ENCODE measurements at regions not wholly inside any gene's neighbourhood (a gene's known extent, or its start where the extent isn't known, plus 50 kb on each side); places are given as distances from the start of the nearest gene placed in this dataset.

GRCh38 chr19:31959527-31960018 is 385.8 kb upstream of the ZNF507 start:
- H3K79me2 ChIP-seq (ENCODE audit: insufficient read depth): no peaks in the 10 kb centered on the region
- ChIA-PET POLR2A (no interaction called here), CTCF (interaction anchor here (0.7 to 0.9 kb wide), 2 partner anchors 44 to 272 kb away, joined by 3 read pairs; no protein-coding TSS in a partner anchor)
- no peaks in the 10 kb centered on the region for H3K27me3 ChIP-seq (ENCODE audit: insufficient read depth)
- no peaks in the 10 kb centered on the region for H3K9me3 ChIP-seq
- H3K4me3 ChIP-seq (ENCODE audit: low read depth in 2 of 2, low read length in 1 of 2): no peak overlapping the region
- no peak overlapping the region for H3K4me2 ChIP-seq
- no peak overlapping the region for H2AFZ ChIP-seq (ENCODE audit: low read depth)
- DNase-seq: no peak
- TF ChIP-seq REST (IDR thresholded peaks at IDR 0.05; ENCODE audit: low read depth, low read length) (no peak), FOXM1 (IDR thresholded peaks at IDR 0.05; ENCODE audit: low read depth) (no peak), ELF1 (IDR thresholded peaks at IDR 0.05) (no peak), MAX (IDR thresholded peaks at IDR 0.05; ENCODE audit: low read depth) (no peak), NFIC (IDR thresholded peaks at IDR 0.05; ENCODE audit: borderline replicate concordance) (no peak), TAF1 (IDR thresholded peaks at IDR 0.05; ENCODE audit: borderline replicate concordance, low read depth, low read length) (no peak), JUND (IDR thresholded peaks at IDR 0.05) (no peak)
- H3F3A ChIP-seq (replicated peaks; ENCODE audit: insufficient read depth): no peaks in the 10 kb centered on the region
- no peaks in the 10 kb centered on the region for H3K4me1 ChIP-seq (ENCODE audit: control insufficient read depth in 1 of 2, insufficient read depth in 2 of 2, low read depth in 1 of 2, low read length in 1 of 2)
- no peaks in the 10 kb centered on the region for H3K9me2 ChIP-seq
- no peak overlapping the region for H3K9ac ChIP-seq
- H4K20me1 ChIP-seq (ENCODE audit: insufficient read depth): no peaks in the 10 kb centered on the region
- no peaks in the 10 kb centered on the region for H3K36me3 ChIP-seq (replicated peaks in 1 of 2; ENCODE audit: control insufficient read depth in 1 of 2, insufficient read depth in 2 of 2, low read length in 1 of 2)
- no peak overlapping the region for H3K27ac ChIP-seq (ENCODE audit: low read depth in 2 of 2, low read length in 1 of 2)
- 40% methylated on average over 12 of the region's 15 CpGs for WGBS (ENCODE audit: low lambda C conversion rate)

- no peaks in the 10 kb centered on the region for H3K36me3 ChIP-seq (replicated peaks in 1 of 2; ENCODE audit: control insufficient read depth in 1 of 2, insufficient read depth in 2 of 2, low read length in 1 of 2)
- H3F3A ChIP-seq (replicated peaks; ENCODE audit: insufficient read depth): no peaks in the 10 kb centered on the region
- H3K4me2 ChIP-seq: no peak overlapping the region
- no peak overlapping the region for H3K27ac ChIP-seq (ENCODE audit: low read depth in 2 of 2, low read length in 1 of 2)
- no peak overlapping the region for H3K4me3 ChIP-seq (ENCODE audit: low read depth in 2 of 2, low read length in 1 of 2)
- WGBS (ENCODE audit: low lambda C conversion rate): 42% methylated on average over 6 of the region's 6 CpGs
- peaks cover 1% of the 10 kb centered on the region; the same call in 1 of the 2 replicates for H3K9me3 ChIP-seq
- no peaks in the 10 kb centered on the region for H3K27me3 ChIP-seq (ENCODE audit: insufficient read depth)
- H3K9ac ChIP-seq: no peak overlapping the region
- ChIA-PET CTCF (interaction anchor here (0.9 kb wide), 1 partner anchor 43 kb away, joined by 3 read pairs; no protein-coding TSS in a partner anchor), POLR2A (no interaction called here)
- no peaks in the 10 kb centered on the region for H4K20me1 ChIP-seq (ENCODE audit: insufficient read depth)
- no peak for DNase-seq
- no peaks in the 10 kb centered on the region for H3K4me1 ChIP-seq (ENCODE audit: control insufficient read depth in 1 of 2, insufficient read depth in 2 of 2, low read depth in 1 of 2, low read length in 1 of 2)
- no peaks in the 10 kb centered on the region for H3K9me2 ChIP-seq
- no peak overlapping the region for H2AFZ ChIP-seq (ENCODE audit: low read depth)
- H3K79me2 ChIP-seq (ENCODE audit: insufficient read depth): no peaks in the 10 kb centered on the region
- TF ChIP-seq SIN3A (IDR thresholded peaks at IDR 0.05; ENCODE audit: borderline replicate concordance, low read depth, low read length) (no peak), FOXJ3 (CRISPR knock-in tag; IDR thresholded peaks at IDR 0.05) (no peak), RAD21 (IDR thresholded peaks at IDR 0.05; ENCODE audit: low read length) (no peak), RFX5 (IDR thresholded peaks at IDR 0.05; ENCODE audit: low read length) (no peak), FOXM1 (IDR thresholded peaks at IDR 0.05; ENCODE audit: low read depth) (no peak), EP300 (IDR thresholded peaks at IDR 0.05; ENCODE audit: borderline replicate concordance in 1 of 2, low read depth in 1 of 2, low read length in 1 of 2) (no peak), ZBTB33 (IDR thresholded peaks at IDR 0.05; ENCODE audit: borderline replicate concordance, low read depth) (no peak), NFIC (IDR thresholded peaks at IDR 0.05; ENCODE audit: borderline replicate concordance) (no peak), RXRA (IDR thresholded peaks at IDR 0.05; ENCODE audit: borderline replicate concordance, low read depth) (no peak), REST (IDR thresholded peaks at IDR 0.05; ENCODE audit: low read depth, low read length) (no peak), USF1 (IDR thresholded peaks at IDR 0.05; ENCODE audit: borderline replicate concordance, low read depth) (no peak), FOSL2 (IDR thresholded peaks at IDR 0.05; ENCODE audit: borderline replicate concordance, low read depth) (no peak), GATA2 (CRISPR knock-in tag; IDR thresholded peaks at IDR 0.05) (no peak), RCOR1 (IDR thresholded peaks at IDR 0.05; ENCODE audit: low read length) (no peak)
Observed at GRCh38 chr19:31960474-31960873, 384.9 kb upstream of the ZNF507 start.

All from SK-N-SH (cell line).